ENCODE measurements at regions not wholly inside any gene's neighbourhood (a gene's known extent, or its start where the extent isn't known, plus 50 kb on each side); places are given as distances from the start of the nearest gene placed in this dataset.
"Not testable (repeated sequence)": the region's sequence is repeated elsewhere in the genome, so short reads cannot be mapped to it uniquely, and the experiment has no call there.

GRCh38 chr5:133864711-133865110 is 103.7 kb downstream of the C5orf15 start:
- no peak for TF ChIP-seq CTCF (IDR thresholded peaks at IDR 0.05; ENCODE audit: insufficient read depth, low read length)
- no peak for DNase-seq (ENCODE audit: low read depth)
- H3K4me3 ChIP-seq (ENCODE audit: low read depth, low read length): no peak overlapping the region

DNA sequence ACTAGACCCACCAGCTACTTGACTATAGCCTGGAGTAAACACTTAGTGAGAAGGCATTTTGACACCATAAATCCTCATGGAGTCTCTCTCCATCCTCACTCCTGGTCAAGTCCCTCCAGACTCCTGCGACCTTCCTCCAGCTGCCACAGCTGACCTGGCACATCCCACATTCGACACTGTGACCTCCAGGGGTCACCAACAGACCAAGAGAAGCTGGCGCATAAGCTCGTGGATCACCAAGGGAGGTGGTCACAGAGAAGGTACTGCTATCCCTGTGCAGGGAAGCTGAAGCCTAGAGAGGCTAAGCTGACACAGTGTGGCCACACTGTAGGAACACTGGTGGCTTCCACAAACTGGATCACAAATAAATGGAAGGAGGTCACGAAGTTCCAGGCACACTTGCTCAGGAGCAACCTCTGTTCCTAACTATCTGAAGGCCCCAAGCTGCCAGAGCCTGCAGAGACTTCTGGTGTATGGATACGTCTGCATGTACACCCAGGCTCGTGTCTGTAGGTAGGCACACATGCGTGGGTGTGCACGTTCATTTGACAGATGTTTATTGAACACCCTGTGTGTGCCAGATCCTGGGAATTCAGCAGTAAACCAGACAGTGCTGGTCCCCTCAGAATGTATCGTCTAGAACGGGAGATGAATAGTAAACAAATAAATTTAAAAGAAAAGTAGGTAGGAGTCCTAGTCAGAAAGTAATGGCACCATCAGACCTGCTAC is 104.4 kb downstream of the C5orf15 start:
- no peak for DNase-seq (ENCODE audit: low read depth)
- no peak overlapping the region for H3K4me3 ChIP-seq (ENCODE audit: low read depth, low read length)
- no peak for TF ChIP-seq CTCF (IDR thresholded peaks at IDR 0.05; ENCODE audit: insufficient read depth, low read length)

GRCh38 chr5:133861161-133861737 is 107.2 kb downstream of the C5orf15 start:
- no peak overlapping the region for H3K4me3 ChIP-seq (ENCODE audit: low read depth, low read length)
- TF ChIP-seq CTCF (IDR thresholded peaks at IDR 0.05; ENCODE audit: insufficient read depth, low read length): no peak
- DNase-seq (ENCODE audit: low read depth): no peak

GRCh38 chr5:133859073-133859472 is 109.4 kb downstream of the C5orf15 start:
- no peak for DNase-seq (ENCODE audit: low read depth)
- H3K4me3 ChIP-seq (ENCODE audit: low read depth, low read length): no peak overlapping the region
- TF ChIP-seq CTCF (IDR thresholded peaks at IDR 0.05; ENCODE audit: insufficient read depth, low read length): no peak

GRCh38 chr5:133857595-133858313 is 110.7 kb downstream of the C5orf15 start:
- DNase-seq (ENCODE audit: low read depth); H3K4me3 ChIP-seq (ENCODE audit: low read depth, low read length): not testable (repeated sequence)

DNA sequence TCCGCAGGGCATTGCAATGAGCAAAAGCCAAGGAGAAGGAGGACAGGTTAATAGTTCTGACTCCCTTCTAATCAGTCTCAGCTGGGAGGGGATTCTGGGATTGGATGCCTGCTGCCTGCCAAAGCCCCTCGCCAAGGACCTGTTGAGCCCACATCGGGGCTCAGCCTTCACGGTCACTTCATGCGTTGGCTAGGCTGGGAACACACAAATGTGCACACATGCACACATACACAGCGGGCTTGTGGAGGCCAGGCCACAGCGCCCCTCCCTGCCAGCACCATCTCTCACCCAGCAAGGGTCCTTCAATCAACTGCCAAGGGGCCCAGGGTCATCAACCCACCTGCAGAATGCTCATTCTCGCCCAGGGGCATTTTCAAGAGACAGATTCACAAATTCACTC is 113.9 kb downstream of the C5orf15 start:
- no peak for TF ChIP-seq CTCF (IDR thresholded peaks at IDR 0.05; ENCODE audit: insufficient read depth, low read length)
- H3K4me3 ChIP-seq (ENCODE audit: low read depth, low read length): no peak overlapping the region
- no peak for DNase-seq (ENCODE audit: low read depth)

- DNase-seq (ENCODE audit: low read depth): no peak
- TF ChIP-seq CTCF (IDR thresholded peaks at IDR 0.05; ENCODE audit: insufficient read depth, low read length): no peak
- no peak overlapping the region for H3K4me3 ChIP-seq (ENCODE audit: low read depth, low read length)
These were observed 114.6 kb downstream of the C5orf15 start for GRCh38 chr5:133853646-133854365.

Measured in fibroblast of the aortic adventitia (primary cell).